ENCODE measurements at regions not wholly inside any gene's neighbourhood (a gene's known extent, or its start where the extent isn't known, plus 50 kb on each side); places are given as distances from the start of the nearest gene placed in this dataset.
A peak's percentile ranks its signal among the peaks of the same experiment; 100 is the strongest.

- TF ChIP-seq ZNF687 (IDR thresholded peaks at IDR 0.05) = no peak
- TF ChIP-seq CHD4 (IDR thresholded peaks at IDR 0.05) = no peak
- TF ChIP-seq, protein P1, sequence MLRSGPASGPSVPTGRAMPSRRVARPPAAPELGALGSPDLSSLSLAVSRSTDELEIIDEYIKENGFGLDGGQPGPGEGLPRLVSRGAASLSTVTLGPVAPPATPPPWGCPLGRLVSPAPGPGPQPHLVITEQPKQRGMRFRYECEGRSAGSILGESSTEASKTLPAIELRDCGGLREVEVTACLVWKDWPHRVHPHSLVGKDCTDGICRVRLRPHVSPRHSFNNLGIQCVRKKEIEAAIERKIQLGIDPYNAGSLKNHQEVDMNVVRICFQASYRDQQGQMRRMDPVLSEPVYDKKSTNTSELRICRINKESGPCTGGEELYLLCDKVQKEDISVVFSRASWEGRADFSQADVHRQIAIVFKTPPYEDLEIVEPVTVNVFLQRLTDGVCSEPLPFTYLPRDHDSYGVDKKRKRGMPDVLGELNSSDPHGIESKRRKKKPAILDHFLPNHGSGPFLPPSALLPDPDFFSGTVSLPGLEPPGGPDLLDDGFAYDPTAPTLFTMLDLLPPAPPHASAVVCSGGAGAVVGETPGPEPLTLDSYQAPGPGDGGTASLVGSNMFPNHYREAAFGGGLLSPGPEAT (IDR thresholded peaks at IDR 0.05; ENCODE audit: low read depth) = no peak
- no peak for TF ChIP-seq KAT2A (conservative IDR thresholded peaks at IDR 0.05; ENCODE audit: control insufficient read depth, low read depth, low read length)
- TF ChIP-seq PKNOX1 (IDR thresholded peaks at IDR 0.05) = no peak
These were observed 337.1 kb upstream of the NECTIN3 start (continued) for GRCh38 chr3:110734524-110734923.

GRCh38 chr3:110736332-110736731, 335.3 kb upstream of the NECTIN3 start:
- no peak overlapping the region for H3K4me2 ChIP-seq (ENCODE audit: control insufficient read depth, insufficient read depth)
- RAD21 ChIA-PET (ENCODE audit: unreplicated experiment) = no interaction called here
- no peaks in the 10 kb centered on the region for H3K27me3 ChIP-seq (replicated peaks in 1 of 2; ENCODE audit: control insufficient read depth in 2 of 2, insufficient read depth in 2 of 2, low read length in 1 of 2)
- no peak overlapping the region for H3K4me3 ChIP-seq
- 0% methylated on average over 1 of the region's 1 CpG for WGBS (ENCODE audit: insufficient coverage, insufficient replicate concordance, low lambda C conversion rate, missing lambda C conversion rate)
- H3K27ac ChIP-seq (ENCODE audit: control insufficient read depth, insufficient read depth) = no peak overlapping the region
- FAIRE-seq (no peak), DNase-seq (ENCODE audit: low read depth, low spot score) (peak; percentile 1), ATAC-seq (peak; percentile 87)
- BruUV-seq (replicated peaks) = no TSS peak
- in situ Hi-C loops (cut with MboI) (no loop called here), intact Hi-C loops (cut with micrococcal nuclease; ENCODE audit: unreplicated experiment) (loop anchor here (5.0 kb wide), 1 partner anchor 801 kb away; no protein-coding TSS in a partner anchor)
- no peaks in the 10 kb centered on the region for H3K9me3 ChIP-seq (replicated peaks; ENCODE audit: control insufficient read depth, insufficient read depth, low read length)
- H3K4me1 ChIP-seq (ENCODE audit: control insufficient read depth, insufficient read depth, low read length) = no peaks in the 10 kb centered on the region
- SMC1A ChIA-PET (ENCODE audit: uncharacterized antibody, unreplicated experiment) = interaction anchor here (0.9 kb wide), 1 partner anchor 15 kb away, joined by 3 read pairs; no protein-coding TSS in a partner anchor
- no peaks in the 10 kb centered on the region for H4K20me1 ChIP-seq (ENCODE audit: control insufficient read depth, insufficient read depth)
- POLR2A ChIA-PET = no interaction called here
- H3K36me3 ChIP-seq (ENCODE audit: control insufficient read depth in 2 of 2, insufficient read depth in 2 of 2, low read length in 1 of 2) = no peaks in the 10 kb centered on the region
- H2AFZ ChIP-seq (ENCODE audit: control insufficient read depth, low read depth, low read length) = no peak overlapping the region
- H3K79me2 ChIP-seq (ENCODE audit: control insufficient read depth, insufficient read depth, low read length) = no peaks in the 10 kb centered on the region
- no peak overlapping the region for H3K9ac ChIP-seq (ENCODE audit: control insufficient read depth, insufficient read depth, low read length)
- CTCF ChIA-PET = interaction anchor here (0.8 kb wide), 1 partner anchor 74 kb away, joined by 4 read pairs; no protein-coding TSS in a partner anchor
- TF ChIP-seq TCF7 (IDR thresholded peaks at IDR 0.05; ENCODE audit: borderline replicate concordance) (peak; percentile 80), HDGF (IDR thresholded peaks at IDR 0.05) (no peak), NFYA (IDR thresholded peaks at IDR 0.05; ENCODE audit: borderline replicate concordance, low read depth, low read length) (no peak), BCL11A (IDR thresholded peaks at IDR 0.05; ENCODE audit: low read depth, low read length) (0 out of 2 replicates have a peak, but pooled peaks have one; percentile 20), SREBF1 (IDR thresholded peaks at IDR 0.05; ENCODE audit: low read length) (no peak), CHD4 (IDR thresholded peaks at IDR 0.05) (no peak), ZBTB11 (CRISPR knock-in tag; IDR thresholded peaks at IDR 0.05) (no peak), SMAD1 (IDR thresholded peaks at IDR 0.05; ENCODE audit: low read depth, partially characterized antibody) (no peak), GABPA (IDR thresholded peaks at IDR 0.05; ENCODE audit: low read depth) (no peak), ZNF217 (IDR thresholded peaks at IDR 0.05) (peak; percentile 96)

All from GM12878 (cell line).